Activated naive CD4-positive, alpha-beta T cell (primary cell): ENCODE measurements at regions not wholly inside any gene's neighbourhood (a gene's known extent, or its start where the extent isn't known, plus 50 kb on each side); places are given as distances from the start of the nearest gene placed in this dataset.
"Not testable (repeated sequence)": the region's sequence is repeated elsewhere in the genome, so short reads cannot be mapped to it uniquely, and the experiment has no call there.

ENCODE experiments used
- DNase-seq, 4 experiments: peaks; one replicate each; lab custom pipeline; 2025; lab: John Stamatoyannopoulos, UW

- DNase-seq, result not testable (repeated sequence)
These were observed 615.8 kb downstream of the TTLL7 start for GRCh38 chr1:83383107-83383506.

- DNase-seq, result not testable (repeated sequence)
These were observed 625.9 kb downstream of the TTLL7 start for GRCh38 chr1:83373018-83373417.

- not testable (repeated sequence) for DNase-seq
These were observed 629.1 kb downstream of the TTLL7 start for GRCh38 chr1:83369853-83370252.

- DNase-seq, result not testable (repeated sequence)
These were observed 633.6 kb downstream of the TTLL7 start for GRCh38 chr1:83365320-83365719.

GRCh38 chr1:83345375-83345774 lies 653.6 kb downstream of the TTLL7 start:
- not testable (repeated sequence) for DNase-seq

GRCh38 chr1:83343767-83344166 lies 655.2 kb downstream of the TTLL7 start:
- DNase-seq, result not testable (repeated sequence)

GRCh38 chr1:83342995-83343394 lies 655.9 kb downstream of the TTLL7 start:
- DNase-seq, result not testable (repeated sequence)

GRCh38 chr1:83332308-83332707 lies 666.6 kb downstream of the TTLL7 start:
- not testable (repeated sequence) for DNase-seq

- no peak for DNase-seq
These were observed 680.6 kb downstream of the TTLL7 start for GRCh38 chr1:83318366-83318765.

- DNase-seq, result not testable (repeated sequence)
These were observed 683.5 kb downstream of the TTLL7 start for GRCh38 chr1:83315446-83315845.

- DNase-seq, result not testable (repeated sequence)
These were observed 688.8 kb downstream of the TTLL7 start for GRCh38 chr1:83310161-83310560.

- DNase-seq, result not testable (repeated sequence)
These were observed 689.9 kb downstream of the TTLL7 start for GRCh38 chr1:83309035-83309434.

- not testable (repeated sequence) for DNase-seq
These were observed 692.1 kb downstream of the TTLL7 start for GRCh38 chr1:83306811-83307210.

GRCh38 chr1:83295594-83295993 lies 703.3 kb downstream of the TTLL7 start:
- DNase-seq, result not testable (repeated sequence)

GRCh38 chr1:83287391-83287790 lies 711.5 kb downstream of the TTLL7 start:
- DNase-seq, result not testable (repeated sequence)

- not testable (repeated sequence) for DNase-seq
These were observed 724.3 kb downstream of the TTLL7 start for GRCh38 chr1:83274656-83275055.

- not testable (repeated sequence) for DNase-seq
These were observed 726.4 kb downstream of the TTLL7 start for GRCh38 chr1:83272484-83272883.

- DNase-seq, result not testable (repeated sequence)
These were observed 727.1 kb downstream of the TTLL7 start for GRCh38 chr1:83271834-83272233.

GRCh38 chr1:83270801-83271200 lies 728.1 kb downstream of the TTLL7 start:
- not testable (repeated sequence) for DNase-seq

- DNase-seq, result not testable (repeated sequence)
These were observed 735.1 kb downstream of the TTLL7 start for GRCh38 chr1:83263808-83264207.

GRCh38 chr1:83251687-83252086 lies 747.2 kb downstream of the TTLL7 start:
- DNase-seq, result not testable (repeated sequence)

GRCh38 chr1:83246780-83247179 lies 752.2 kb downstream of the TTLL7 start:
- DNase-seq, result not testable (repeated sequence)

- not testable (repeated sequence) for DNase-seq
These were observed 754.1 kb downstream of the TTLL7 start for GRCh38 chr1:83244832-83245231.

GRCh38 chr1:83239568-83239967 lies 759.4 kb downstream of the TTLL7 start:
- DNase-seq, result not testable (repeated sequence)
